HFF-Myc (cell line): ENCODE measurements at regions not wholly inside any gene's neighbourhood (a gene's known extent, or its start where the extent isn't known, plus 50 kb on each side); places are given as distances from the start of the nearest gene placed in this dataset.

Experiments
- DNase-seq: peaks from one replicate; pipeline ENCODE4 v3.0.0-alpha.2; 2011; ENCODE audit warnings: low read depth; ENCODE audit errors: extremely low read depth
- H3K4me3 ChIP-seq: replicated peaks from 2 replicates; pipeline ENCODE4 v1.5.1; 2011; ENCODE audit warnings: low read depth, mild to moderate bottlenecking, control low read depth, low read length
- CTCF ChIP-seq: IDR thresholded peaks from 2 replicates; pipeline ENCODE4 v1.5.1; 2012; ENCODE audit warnings: mild to moderate bottlenecking, low read depth, low read length, control low read depth; ENCODE audit errors: missing control alignments

GRCh38 chr6:2465336-2465735 lies 219.9 kb upstream of the GMDS start:
- DNase-seq, result no peak
- no peak overlapping the region for H3K4me3 ChIP-seq
- no peak for TF ChIP-seq CTCF

- no peak overlapping the region for H3K4me3 ChIP-seq
- no peak for TF ChIP-seq CTCF
- no peak for DNase-seq
Observed at GRCh38 chr6:2464641-2465040, 219.2 kb upstream of the GMDS start.

- H3K4me3 ChIP-seq, result no peak overlapping the region
- no peak for TF ChIP-seq CTCF
- no peak for DNase-seq
Observed at GRCh38 chr6:2462831-2463230, 217.4 kb upstream of the GMDS start.

GRCh38 chr6:2460216-2460745 lies 214.9 kb upstream of the GMDS start:
- TF ChIP-seq CTCF, result no peak
- H3K4me3 ChIP-seq, result no peak overlapping the region
- no peak for DNase-seq

- no peak for TF ChIP-seq CTCF
- no peak overlapping the region for H3K4me3 ChIP-seq
- peak; percentile 68 for DNase-seq
Observed at GRCh38 chr6:2454180-2454579, 208.8 kb upstream of the GMDS start.

GRCh38 chr6:2450546-2450945 lies 205.1 kb upstream of the GMDS start:
- no peak for TF ChIP-seq CTCF
- DNase-seq, result no peak
- H3K4me3 ChIP-seq, result no peak overlapping the region

GRCh38 chr6:2449572-2449940 lies 204.2 kb upstream of the GMDS start:
- no peak overlapping the region for H3K4me3 ChIP-seq
- DNase-seq, result no peak
- no peak for TF ChIP-seq CTCF
